Transverse colon (tissue), 4 donors: ENCODE measurements at regions not wholly inside any gene's neighbourhood (a gene's known extent, or its start where the extent isn't known, plus 50 kb on each side); places are given as distances from the start of the nearest gene placed in this dataset.

Experiments used
- DNase-seq: peaks from one replicate; pipeline ENCODE4 v3.0.0-alpha.2; 2019
- H3K27ac ChIP-seq, 4 donors: fragments of 200-600 bp; sonication (generic); 2 replicates each; pipeline ENCODE4 v1.5.1; 2016 to 2018; ENCODE audit warnings: inconsistent platforms in 4 of 4
- H3K27me3 ChIP-seq: fragments of 200-600 bp; sonication (generic); 2 replicates; pipeline ENCODE4 v1.5.1; 2017; ENCODE audit warnings: inconsistent platforms
- H3K36me3 ChIP-seq, 4 donors: fragments of 200-600 bp; sonication (generic); 2 replicates each; pipeline ENCODE4 v1.5.1; 2017 to 2019; ENCODE audit warnings: inconsistent platforms in 4 of 4
- H3K4me1 ChIP-seq, 4 donors: fragments of 200-600 bp; sonication (generic); 2 replicates each; pipeline ENCODE4 v1.5.1; 2017 to 2020; ENCODE audit warnings: inconsistent platforms in 4 of 4
- H3K4me3 ChIP-seq, 4 donors: fragments of 200-600 bp; sonication (generic); 1 replicate in 1 of 4; 2 replicates in 3 of 4; pipeline versions ENCODE4 v1.5.1 to v1.6.1; 2017 to 2019; ENCODE audit warnings: inconsistent platforms in 4 of 4
- H3K9me3 ChIP-seq, 2 donors: fragments of 200-600 bp; sonication (generic); 2 replicates each; pipeline ENCODE4 v1.5.1; 2017 to 2019; ENCODE audit warnings: inconsistent platforms in 2 of 2
- CTCF ChIP-seq, 5 experiments: fragments of 200-600 bp in 3 of 5; fragments of 450-650 bp in 2 of 5; sonication (generic) in 3 of 5; IDR thresholded peaks; 1 replicate in 2 of 5; 2 replicates in 3 of 5; pipeline ENCODE4 v1.5.1; 2016 to 2017; ENCODE audit warnings: antibody characterized with exemption in 5 of 5, inconsistent platforms in 3 of 5, mild to moderate bottlenecking in 2 of 5, moderate library complexity in 1 of 5
- EP300 ChIP-seq: sonication (generic); formaldehyde crosslinking; IDR thresholded peaks from one replicate; pipeline ENCODE4 v1.6.1; 2017; ENCODE audit warnings: antibody characterized with exemption, low read depth
- POLR2A ChIP-seq: fragments of 450-650 bp; IDR thresholded peaks from one replicate; pipeline ENCODE4 v1.6.1; 2016; ENCODE audit warnings: antibody characterized with exemption, mild to moderate bottlenecking, moderate library complexity
- POLR2AphosphoS5 ChIP-seq, 3 donors: sonication (generic); formaldehyde crosslinking; IDR thresholded peaks; one replicate each; pipeline ENCODE4 v1.6.1; 2016; ENCODE audit warnings: antibody characterized with exemption in 3 of 3
- WGBS, 2 donors: methylation state at CpG; one replicate each; pipeline ENCODE4 v1.1.5; 2018; ENCODE audit warnings: low coverage in 1 of 2; 5-methylcytosine and 5-hydroxymethylcytosine counted together
- in situ Hi-C, 4 donors: fragments of 200-750 bp; cut with MboI; loops; one replicate each; pipeline versions ENCODE4 v1.15.0 to v1.15.1; 2017; ENCODE audit warnings: low sequenced_read_pairs in 3 of 4, low pct_ligation_motif_present in 1 of 4, low pct_unique_long_range_greater_than_20kb in 1 of 4
- intact Hi-C: fragments of 100-400 bp; cut with DNase I; formaldehyde crosslinking; loops from one replicate; pipeline ENCODE4 v1.15.1; 2023; ENCODE audit warnings: low total_unique reads

DNA sequence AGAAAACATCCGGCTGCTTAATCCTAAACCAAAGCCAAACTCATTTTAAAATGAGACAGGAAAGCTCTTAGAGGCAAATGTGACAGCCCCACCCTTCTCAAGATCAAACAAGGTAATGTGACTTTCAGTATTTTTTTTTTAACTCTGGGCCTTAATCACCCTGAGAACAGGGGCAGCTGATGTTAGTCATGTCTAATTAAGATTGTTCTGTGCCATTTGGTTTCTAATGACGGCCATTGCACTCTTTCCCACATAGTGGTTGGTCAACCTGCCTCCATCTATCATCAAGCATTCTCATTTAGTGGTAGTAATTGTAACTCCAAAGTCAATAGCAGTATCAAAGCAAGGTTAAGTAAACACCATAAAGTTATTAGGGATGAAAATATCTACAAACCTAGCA, 191.6 kb upstream of the EXOC2 start:
- in situ Hi-C loops (no loop called here), intact Hi-C loops (no loop called here)
- Histone ChIP-seq H3K9me3 (no peaks in the 10 kb centered on the region), H3K36me3 (no peaks in the 10 kb centered on the region), H3K4me3 (no peak overlapping the region), H3K27me3 (no peaks in the 10 kb centered on the region), H3K4me1 (peaks cover 0 to 13% (median 11%) of the 10 kb centered on the region in 4 donors), H3K27ac (peak overlapping the region; percentile 73 to 84 (median 80))
- DNase-seq: peak; percentile 16
- WGBS, 2 donors: 46 to 51% methylated on average over 2 of the region's 2 CpGs
- TF ChIP-seq POLR2AphosphoS5 (IDR thresholded peaks at IDR 0.05) (peak in 1 of 3 donors; percentile 14), EP300 (no peak), CTCF (IDR thresholded peaks at IDR 0.05) (no peak), POLR2A (no peak)

- WGBS, 2 donors: 87% methylated on average over 11 of the region's 11 CpGs; no CpG with 5 or more reads in 1 of the 2 donors
- Histone ChIP-seq H3K36me3 (no peaks in the 10 kb centered on the region), H3K4me1 (peaks cover 0 to 13% (median 11%) of the 10 kb centered on the region in 4 donors), H3K9me3 (no peaks in the 10 kb centered on the region), H3K27me3 (no peaks in the 10 kb centered on the region), H3K27ac (no peak overlapping the region), H3K4me3 (no peak overlapping the region)
- TF ChIP-seq POLR2AphosphoS5 (IDR thresholded peaks at IDR 0.05) (no peak), POLR2A (no peak), EP300 (no peak), CTCF (IDR thresholded peaks at IDR 0.05) (no peak)
- DNase-seq: no peak
- in situ Hi-C loops: no loop called here
- intact Hi-C loops: no loop called here
Observed at GRCh38 chr6:882084-882598, 189.2 kb upstream of the EXOC2 start.

DNA sequence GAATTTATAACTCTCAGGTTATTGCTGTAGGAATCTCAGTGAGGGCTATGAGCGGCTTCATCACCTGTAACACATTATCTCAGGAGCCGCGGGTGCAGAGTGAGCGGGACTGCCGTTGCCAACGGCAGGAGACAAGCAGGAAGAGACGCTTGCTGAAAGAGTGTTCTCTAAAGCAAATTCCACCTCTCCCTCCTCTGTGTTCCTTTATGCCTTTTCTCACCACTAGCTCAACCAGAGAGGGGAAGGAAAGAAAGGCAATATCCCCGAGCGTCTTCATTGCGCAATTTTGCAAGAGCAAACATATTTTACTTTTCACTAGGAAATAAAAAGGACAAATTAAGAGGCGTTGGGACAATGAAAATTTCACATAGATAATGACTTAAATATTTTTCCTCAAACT, 185.2 kb upstream of the EXOC2 start:
- no peak overlapping the region for H3K27ac ChIP-seq
- no peaks in the 10 kb centered on the region for H3K27me3 ChIP-seq
- WGBS, 2 donors: 29 to 39% methylated on average over 10 to 11 of the region's 11 CpGs
- in situ Hi-C loops: no loop called here
- H3K36me3 ChIP-seq: no peaks in the 10 kb centered on the region
- no peaks in the 10 kb centered on the region for H3K9me3 ChIP-seq
- no peak for TF ChIP-seq POLR2AphosphoS5 (IDR thresholded peaks at IDR 0.05)
- TF ChIP-seq POLR2A: no peak
- no peak for TF ChIP-seq CTCF (IDR thresholded peaks at IDR 0.05)
- no peak for TF ChIP-seq EP300
- intact Hi-C loops: no loop called here
- DNase-seq: no peak
- no peak overlapping the region for H3K4me3 ChIP-seq
- H3K4me1 ChIP-seq: no peaks in the 10 kb centered on the region

DNA sequence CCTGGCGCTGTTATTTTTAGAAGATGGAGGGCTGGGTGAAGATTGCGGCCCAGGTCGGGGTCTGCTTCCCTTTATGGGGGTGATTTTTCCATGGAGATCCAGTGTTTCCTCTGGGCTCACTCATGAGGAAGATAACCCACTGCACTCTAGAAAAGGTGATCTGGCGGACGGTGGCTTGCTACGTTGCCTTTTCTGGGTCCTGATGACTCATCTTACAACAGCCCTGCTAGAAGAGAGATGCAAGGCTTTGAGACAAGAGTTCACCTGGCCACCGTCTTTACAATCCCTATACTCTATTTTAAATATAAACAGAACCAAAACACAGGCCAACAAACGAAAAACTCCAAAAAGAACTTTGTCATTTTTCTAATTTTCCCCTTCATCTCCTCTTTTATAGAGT, 182.1 kb upstream of the EXOC2 start:
- in situ Hi-C loops (no loop called here), intact Hi-C loops (no loop called here)
- no peak for DNase-seq
- Histone ChIP-seq H3K9me3 (no peaks in the 10 kb centered on the region), H3K27me3 (no peaks in the 10 kb centered on the region), H3K4me3 (no peak overlapping the region), H3K4me1 (no peaks in the 10 kb centered on the region), H3K36me3 (no peaks in the 10 kb centered on the region), H3K27ac (no peak overlapping the region)
- no peak for TF ChIP-seq EP300
- no peak for TF ChIP-seq POLR2AphosphoS5 (IDR thresholded peaks at IDR 0.05)
- TF ChIP-seq CTCF (IDR thresholded peaks at IDR 0.05): no peak
- TF ChIP-seq POLR2A: no peak
- WGBS, 2 donors: 50 to 72% methylated on average over 2 to 8 of the region's 8 CpGs
